Stimulated activated CD8-positive, alpha-beta memory T cell treated with anti-CD3 and anti-CD28 coated beads, Interleukin-4, amount 100 ng/mL, for 1 hour (primary cell): ENCODE measurements at regions not wholly inside any gene's neighbourhood (a gene's known extent, or its start where the extent isn't known, plus 50 kb on each side); places are given as distances from the start of the nearest gene placed in this dataset.
A peak's percentile ranks its signal among the peaks of the same experiment; 100 is the strongest.

Source experiments
- DNase-seq, 2 donors: peaks; one replicate each; pipeline ENCODE4 v3.0.0-alpha.2; 2020; ENCODE audit warnings: low read depth in 2 of 2, low spot score in 1 of 2

GRCh38 chr17:72592242-72592966 is 471.6 kb downstream of the SOX9 start:
- peak in 1 of 2 donors; percentile 20 for DNase-seq

- DNase-seq = no peak
These were observed 472.1 kb downstream of the SOX9 start for GRCh38 chr17:72592967-72593325.

- no peak for DNase-seq
These were observed 473.4 kb downstream of the SOX9 start for GRCh38 chr17:72594248-72594647.
